Right lobe of liver (tissue), 6 donors: ENCODE measurements at regions not wholly inside any gene's neighbourhood (a gene's known extent, or its start where the extent isn't known, plus 50 kb on each side); places are given as distances from the start of the nearest gene placed in this dataset.

Experiments used
- ATAC-seq, 4 donors: fragments of 200-7000 bp; cut with Tn5 transposase; one replicate each; pipeline ENCODE4 v1.9.1; 2020; ENCODE audit warnings: mild to moderate bottlenecking in 4 of 4, moderate library complexity in 4 of 4
- DNase-seq, 3 donors: peaks; one replicate each; pipeline ENCODE4 v3.0.0-alpha.2; 2020
- H3K27ac ChIP-seq, 3 donors: fragments of 200-600 bp; one replicate each; pipeline ENCODE4 v1.8.0; 2022
- H3K27me3 ChIP-seq, 2 donors: fragments of 200-600 bp; one replicate each; pipeline ENCODE4 v1.8.0; 2022
- H3K36me3 ChIP-seq, 4 donors: fragments of 200-600 bp; sonication (generic) in 1 of 4; one replicate each; pipeline versions ENCODE4 v1.5.1 to v1.8.0; 2017 to 2022; ENCODE audit warnings: control low read depth in 1 of 4
- H3K4me1 ChIP-seq, 4 donors: fragments of 200-600 bp; sonication (generic) in 1 of 4; one replicate each; pipeline versions ENCODE4 v1.5.1 to v1.8.0; 2017 to 2022; ENCODE audit warnings: control low read depth in 1 of 4
- H3K4me3 ChIP-seq, 3 donors: fragments of 200-600 bp; one replicate each; pipeline ENCODE4 v1.8.0; 2022
- H3K9me3 ChIP-seq, 4 donors: fragments of 200-600 bp; sonication (generic) in 1 of 4; one replicate each; pipeline versions ENCODE4 v1.5.1 to v1.8.0; 2017 to 2022; ENCODE audit warnings: control low read depth in 1 of 4
- CTCF ChIP-seq, 4 donors: fragments of 200-600 bp in 3 of 4; fragments of 450-650 bp in 1 of 4; IDR thresholded peaks; one replicate each; pipeline versions ENCODE4 v1.5.1 to v1.8.0; 2016 to 2022; ENCODE audit warnings: antibody characterized with exemption in 4 of 4, mild to moderate bottlenecking in 2 of 4
- POLR2A ChIP-seq: fragments of 450-650 bp; IDR thresholded peaks from one replicate; pipeline ENCODE4 v1.6.1; 2017; ENCODE audit warnings: antibody characterized with exemption, mild to moderate bottlenecking
- WGBS: methylation state at CpG from one replicate; pipeline ENCODE4 v1.1.6; 2018; ENCODE audit warnings: low coverage, low lambda C conversion rate; ENCODE audit not compliant: insufficient coverage; ENCODE audit errors: missing lambda C conversion rate; 5-methylcytosine and 5-hydroxymethylcytosine counted together
- intact Hi-C, 2 donors: fragments of 100-400 bp; cut with DNase I; formaldehyde crosslinking; loops; one replicate each; pipeline versions ENCODE4 v1.11.2 to v1.14.1; 2022
- donor health status: DM: no; HTN: yes; CAD: no.
- donor health status: DM: no; HTN: no; CAD: no.
- donor health status: DM: no; HTN: no; CAD: no.
- donor health status: DM: no; HTN: yes; CAD: no.
- donor health status: DM: no; HTN: yes; CAD: no.

- Histone ChIP-seq H3K36me3 (no peaks in the 10 kb centered on the region), H3K27ac (no peak overlapping the region), H3K27me3 (no peaks in the 10 kb centered on the region), H3K9me3 (no peaks in the 10 kb centered on the region), H3K4me3 (no peak overlapping the region), H3K4me1 (no peaks in the 10 kb centered on the region)
- ATAC-seq: no peak
- intact Hi-C loops: no loop called here
- no peak for DNase-seq
- WGBS: 54% methylated on average over 1 of the region's 1 CpG
- TF ChIP-seq POLR2A (no peak), CTCF (IDR thresholded peaks at IDR 0.05) (no peak)
These were observed 92.1 kb upstream of the ELOVL6 start for GRCh38 chr4:110290511-110290910.

- no peak for DNase-seq
- no peak for TF ChIP-seq POLR2A
- Histone ChIP-seq H3K27me3 (no peaks in the 10 kb centered on the region), H3K27ac (no peak overlapping the region), H3K4me1 (no peaks in the 10 kb centered on the region), H3K36me3 (no peaks in the 10 kb centered on the region), H3K9me3 (no peaks in the 10 kb centered on the region), H3K4me3 (no peak overlapping the region)
- intact Hi-C loops: no loop called here
- no peak for ATAC-seq
- 72% methylated on average over 2 of the region's 2 CpGs for WGBS
These were observed 91.2 kb upstream of the ELOVL6 start for GRCh38 chr4:110289601-110290100.

- ATAC-seq (peak in 2 of 4 donors; percentile 67 to 100), DNase-seq (peak in 1 of 3 donors; percentile 32)
- H3K27ac ChIP-seq: no peak overlapping the region
- H3K4me1 ChIP-seq: no peaks in the 10 kb centered on the region
- no peak overlapping the region for H3K4me3 ChIP-seq
- WGBS: 24% methylated on average over 2 of the region's 2 CpGs
- no peaks in the 10 kb centered on the region for H3K9me3 ChIP-seq
- intact Hi-C loops: no loop called here
- no peaks in the 10 kb centered on the region for H3K27me3 ChIP-seq
- no peaks in the 10 kb centered on the region for H3K36me3 ChIP-seq
- TF ChIP-seq POLR2A: no peak
- TF ChIP-seq CTCF (IDR thresholded peaks at IDR 0.05): no peak
These were observed 88.7 kb upstream of the ELOVL6 start for GRCh38 chr4:110287130-110287529.

- no peaks in the 10 kb centered on the region for H3K9me3 ChIP-seq
- 83% methylated on average over 2 of the region's 2 CpGs for WGBS
- ATAC-seq: no peak
- H3K36me3 ChIP-seq: no peaks in the 10 kb centered on the region
- no peak overlapping the region for H3K27ac ChIP-seq
- DNase-seq: no peak
- H3K27me3 ChIP-seq: no peaks in the 10 kb centered on the region
- intact Hi-C loops: no loop called here
- H3K4me3 ChIP-seq: no peak overlapping the region
- TF ChIP-seq POLR2A (no peak), CTCF (IDR thresholded peaks at IDR 0.05) (no peak)
- H3K4me1 ChIP-seq: no peaks in the 10 kb centered on the region
These were observed 79.7 kb upstream of the ELOVL6 start for GRCh38 chr4:110278127-110278526.

- ATAC-seq (no peak), DNase-seq (no peak)
- TF ChIP-seq POLR2A: no peak
- Histone ChIP-seq H3K9me3 (no peaks in the 10 kb centered on the region), H3K27me3 (no peaks in the 10 kb centered on the region), H3K27ac (no peak overlapping the region), H3K4me3 (no peak overlapping the region), H3K36me3 (no peaks in the 10 kb centered on the region), H3K4me1 (no peaks in the 10 kb centered on the region)
- intact Hi-C loops: no loop called here
These were observed 77.5 kb upstream of the ELOVL6 start for GRCh38 chr4:110275871-110276270.

GRCh38 chr4:110271986-110272385, 73.6 kb upstream of the ELOVL6 start:
- Histone ChIP-seq H3K9me3 (no peaks in the 10 kb centered on the region), H3K4me1 (no peaks in the 10 kb centered on the region), H3K27ac (no peak overlapping the region), H3K27me3 (no peaks in the 10 kb centered on the region), H3K36me3 (no peaks in the 10 kb centered on the region), H3K4me3 (no peak overlapping the region)
- WGBS: 64% methylated on average over 4 of the region's 4 CpGs
- intact Hi-C loops: no loop called here
- DNase-seq: no peak
- TF ChIP-seq CTCF (IDR thresholded peaks at IDR 0.05) (no peak), POLR2A (no peak)
- ATAC-seq: no peak
